HT1080 (cell line): ENCODE measurements at regions not wholly inside any gene's neighbourhood (a gene's known extent, or its start where the extent isn't known, plus 50 kb on each side); places are given as distances from the start of the nearest gene placed in this dataset.
"Not testable (repeated sequence)": the region's sequence is repeated elsewhere in the genome, so short reads cannot be mapped to it uniquely, and the experiment has no call there.

ENCODE experiments used
- DNase-seq: peaks from one replicate; pipeline ENCODE4 v3.0.0-alpha.2; 2015; ENCODE audit warnings: low read depth

DNA sequence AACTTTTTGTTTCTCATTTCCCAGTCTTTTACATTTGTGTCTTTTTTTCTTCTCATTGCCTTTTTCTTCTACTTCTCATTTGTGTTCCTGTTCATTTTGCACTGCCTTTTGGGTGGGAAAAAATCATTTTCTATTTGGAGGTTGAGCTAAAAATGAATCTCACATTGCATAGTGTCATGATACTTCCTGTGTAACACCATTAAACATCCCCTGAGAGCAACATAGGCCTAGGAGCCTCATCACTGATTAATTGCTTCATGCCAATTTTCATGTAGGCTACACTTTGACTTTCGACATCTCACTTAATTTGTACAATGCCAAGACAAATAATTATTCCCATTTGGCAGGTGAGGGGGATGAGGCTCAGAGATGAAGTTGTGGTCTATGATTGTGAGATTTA lies 279.2 kb downstream of the EDEM1 start:
- no peak for DNase-seq

DNA sequence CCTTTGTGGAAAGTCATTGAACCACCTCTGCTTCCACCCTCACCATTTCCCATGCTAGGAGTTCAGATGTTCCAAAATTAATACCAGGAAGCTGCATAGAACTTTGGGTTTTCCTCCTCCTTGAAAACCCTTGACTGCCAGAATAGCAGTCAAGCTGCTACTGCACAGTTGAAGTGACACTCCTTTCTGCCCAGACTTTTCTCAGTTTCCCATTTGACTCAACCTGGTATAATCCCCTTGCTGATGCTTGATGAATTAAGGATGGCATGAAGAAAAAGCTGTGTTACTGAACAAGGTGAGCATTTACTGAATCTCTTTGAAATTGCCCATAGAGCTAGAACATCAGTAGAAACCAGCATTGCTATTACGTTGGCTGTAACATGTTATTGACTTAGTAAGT lies 286.0 kb downstream of the EDEM1 start:
- no peak for DNase-seq

DNA sequence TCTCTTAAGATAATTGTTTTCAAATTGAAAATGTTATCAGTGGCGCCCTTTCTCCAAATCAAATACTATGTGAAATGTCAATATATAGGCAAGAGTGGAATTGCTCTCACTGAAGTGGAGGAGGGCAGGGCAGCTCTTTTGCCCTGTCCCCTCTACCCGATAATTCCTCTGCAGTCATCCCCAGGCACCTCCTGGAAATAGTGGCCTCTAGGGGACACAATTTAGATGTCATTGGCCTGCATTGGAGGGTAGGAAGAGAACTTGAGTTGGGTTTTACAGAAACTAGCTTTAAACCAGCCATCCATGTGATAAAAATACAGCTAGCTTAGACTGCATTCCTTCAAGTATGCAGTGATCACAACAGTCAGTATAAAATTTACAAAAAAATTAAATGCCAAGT lies 288.9 kb downstream of the EDEM1 start:
- DNase-seq, result no peak

DNA sequence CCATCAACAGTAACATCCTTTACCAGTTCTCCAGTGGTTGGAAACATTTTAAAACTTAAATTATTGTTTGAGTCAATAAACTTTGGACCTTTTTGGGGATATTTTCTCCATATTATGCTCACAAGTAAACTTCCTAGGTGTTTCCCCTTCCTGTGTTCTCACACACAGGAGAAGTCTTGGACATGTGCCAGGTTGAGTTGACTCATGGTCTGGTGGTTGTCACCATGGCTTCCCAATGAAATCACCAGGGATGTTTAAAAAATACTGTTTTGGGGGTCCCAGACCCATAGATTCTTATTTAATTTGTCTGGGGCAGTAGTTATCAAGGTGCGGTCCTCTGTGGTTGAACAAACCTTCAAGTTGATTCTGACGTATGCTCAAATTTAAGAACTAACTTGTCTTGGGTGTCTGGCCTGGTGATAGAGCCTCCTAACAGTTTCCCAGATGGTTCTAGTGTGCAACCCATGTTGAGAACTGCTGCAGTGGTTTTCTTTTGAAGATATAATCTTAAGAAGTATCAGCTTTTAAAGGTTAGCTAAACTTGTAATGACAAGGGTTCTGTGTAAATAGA lies 291.8 kb downstream of the EDEM1 start:
- DNase-seq, result peak; percentile 54

DNA sequence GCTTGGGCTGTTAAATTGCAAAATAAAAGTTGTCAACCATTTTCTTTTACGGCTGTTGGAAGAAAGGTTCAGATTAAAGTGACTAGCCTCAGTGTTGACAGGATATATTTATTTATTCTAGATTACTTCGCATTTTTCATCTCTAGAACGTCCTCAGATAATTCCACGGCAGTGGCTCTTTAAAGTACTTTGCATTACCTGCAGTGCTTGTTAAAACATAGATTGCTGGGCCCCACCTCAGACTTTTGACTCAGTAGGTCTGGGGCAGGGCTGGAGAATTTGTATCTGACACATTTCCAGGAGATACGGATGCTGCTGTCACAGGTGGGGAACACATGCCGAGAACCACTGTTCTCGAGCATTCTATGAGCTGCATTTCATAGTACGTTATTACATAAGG lies 292.7 kb downstream of the EDEM1 start:
- DNase-seq, result no peak

DNA sequence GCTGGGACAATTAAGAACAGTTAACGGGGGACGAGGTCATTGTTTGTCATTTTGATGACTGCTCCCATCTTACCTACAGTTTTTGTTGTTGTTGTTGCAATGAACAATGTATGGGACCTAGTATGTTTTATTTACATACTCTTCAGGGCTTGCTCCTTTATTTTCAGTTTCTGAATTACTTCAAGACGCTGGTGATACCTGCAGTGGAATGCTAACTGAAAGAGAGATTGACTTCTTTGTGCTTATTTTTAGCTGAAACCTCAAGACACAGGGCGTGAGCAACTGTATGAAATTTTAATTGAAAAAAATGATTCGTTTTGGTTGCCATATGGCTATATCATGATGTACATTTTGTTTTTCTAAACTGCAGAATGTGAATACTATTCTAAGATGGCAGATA lies 297.9 kb downstream of the EDEM1 start:
- DNase-seq, result no peak

DNA sequence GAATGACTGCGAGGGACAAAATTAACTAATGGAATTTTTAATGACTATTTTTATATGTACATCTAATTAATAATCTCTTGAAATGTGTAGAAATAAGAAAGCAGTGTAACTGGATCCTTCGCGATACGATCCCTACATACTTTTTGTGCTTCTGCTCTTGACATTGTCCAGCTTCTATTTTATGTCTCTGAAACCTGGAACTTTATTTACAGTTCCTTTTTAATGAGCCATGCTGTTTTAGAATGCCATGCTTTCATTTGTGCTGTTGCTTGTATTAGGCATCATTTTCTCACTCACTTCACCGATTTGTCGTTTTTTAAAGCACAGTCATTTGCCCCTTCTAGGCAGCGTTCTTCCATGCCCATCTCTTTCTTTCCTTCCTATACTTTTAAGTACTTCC lies 301.3 kb downstream of the EDEM1 start:
- no peak for DNase-seq

DNA sequence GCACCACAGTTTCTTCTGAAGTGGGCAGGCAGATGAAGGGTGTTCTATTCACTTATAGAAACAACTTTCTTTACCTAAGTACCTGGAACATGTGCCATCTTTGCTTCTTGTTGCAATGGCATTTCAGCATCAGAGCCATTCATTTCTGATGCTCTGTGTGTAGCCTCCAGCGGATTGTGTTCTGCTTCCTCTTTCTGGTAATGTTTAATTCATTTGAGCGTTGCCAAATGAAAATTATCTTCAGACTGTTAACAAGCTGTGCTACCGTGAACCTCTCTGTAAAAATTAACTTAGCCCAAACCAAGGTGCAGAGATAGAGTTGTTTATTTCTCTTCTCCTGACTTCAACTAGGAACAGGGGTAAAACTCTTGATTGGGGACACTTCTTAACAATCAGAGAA lies 302.0 kb downstream of the EDEM1 start:
- no peak for DNase-seq

DNA sequence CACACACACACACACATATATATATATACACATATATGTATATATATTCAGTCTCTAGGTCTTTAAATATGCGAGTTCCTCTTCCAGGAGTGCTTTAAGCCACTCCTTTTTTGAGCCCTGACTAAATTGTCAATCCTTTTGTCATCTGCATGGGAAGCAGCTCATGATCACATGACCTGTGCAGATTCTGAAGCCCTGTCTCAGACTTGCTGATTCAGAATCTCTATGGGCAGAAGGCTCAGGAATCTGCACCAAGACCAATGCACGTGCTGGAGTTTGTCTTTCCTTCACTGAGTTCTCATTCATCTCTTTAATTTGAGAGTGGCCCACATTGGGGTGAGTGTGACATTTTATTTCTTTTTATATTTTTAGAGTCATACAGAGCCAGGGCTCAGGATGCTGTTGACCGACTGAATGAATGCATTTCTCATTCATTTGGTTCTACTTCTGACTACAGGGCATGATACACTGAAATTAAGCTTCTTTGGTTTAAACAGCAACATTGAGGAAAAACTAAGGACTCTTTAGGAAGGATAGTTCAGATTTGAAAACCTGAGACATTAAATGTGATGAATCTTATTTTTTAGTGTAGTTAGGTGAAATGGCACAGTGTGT lies 307.5 kb downstream of the EDEM1 start:
- no peak for DNase-seq

DNA sequence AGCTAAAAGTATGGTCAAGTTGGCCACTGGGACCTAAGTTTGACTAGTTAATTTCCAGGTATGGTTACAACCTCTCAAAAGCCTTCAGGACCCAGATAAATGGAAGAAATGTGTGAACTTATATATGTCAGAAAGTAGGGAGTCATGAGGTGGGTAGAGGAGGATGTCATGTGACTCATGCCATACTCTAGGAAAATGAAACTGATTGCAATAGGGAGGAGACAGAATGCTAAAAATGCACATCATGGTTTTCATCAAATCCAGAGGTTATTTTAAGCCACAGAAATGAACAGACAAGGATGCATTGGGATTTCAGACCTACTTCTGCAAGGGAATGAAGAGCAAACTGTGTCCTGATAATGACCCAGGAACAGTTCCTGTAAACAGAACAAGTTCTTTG lies 310.0 kb downstream of the EDEM1 start:
- DNase-seq, result no peak

DNA sequence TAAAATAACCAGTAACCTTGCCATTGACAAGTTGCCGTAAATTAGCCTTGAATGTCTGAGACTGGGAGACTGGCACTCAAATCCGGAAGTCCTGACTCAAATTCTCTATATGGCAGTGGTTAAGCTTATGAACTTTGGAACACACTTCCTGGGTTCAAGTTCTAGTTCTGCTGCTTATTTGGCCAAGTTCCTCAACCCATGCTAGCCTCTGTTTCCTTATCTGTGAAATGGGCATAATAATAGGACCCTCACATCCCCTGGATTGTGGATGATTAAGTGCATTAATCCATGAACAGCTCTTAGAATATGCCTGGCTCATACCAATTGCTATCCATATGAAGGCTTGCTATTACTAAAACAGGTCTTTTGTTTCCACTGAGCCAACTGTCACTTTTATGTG lies 311.5 kb downstream of the EDEM1 start:
- no peak for DNase-seq

DNA sequence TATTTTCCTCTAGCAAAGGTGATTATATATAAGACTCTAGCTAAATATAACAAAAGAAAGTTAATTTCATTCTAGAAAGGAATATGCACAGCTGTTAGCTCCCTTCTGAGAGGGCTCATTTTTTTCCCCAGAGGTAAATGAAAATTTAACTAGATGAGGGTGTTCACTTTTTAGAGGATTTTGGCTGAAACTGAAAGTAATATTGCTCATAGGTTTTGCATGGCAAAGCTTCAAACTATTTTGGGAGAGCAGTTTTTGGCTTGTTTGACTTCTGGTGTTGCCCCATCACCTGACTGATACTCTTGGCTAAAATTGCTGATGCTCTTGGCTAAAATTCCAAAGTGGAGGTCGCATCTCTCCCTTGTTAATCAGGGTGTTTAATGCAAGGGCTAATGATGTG lies 311.9 kb downstream of the EDEM1 start:
- no peak for DNase-seq

DNA sequence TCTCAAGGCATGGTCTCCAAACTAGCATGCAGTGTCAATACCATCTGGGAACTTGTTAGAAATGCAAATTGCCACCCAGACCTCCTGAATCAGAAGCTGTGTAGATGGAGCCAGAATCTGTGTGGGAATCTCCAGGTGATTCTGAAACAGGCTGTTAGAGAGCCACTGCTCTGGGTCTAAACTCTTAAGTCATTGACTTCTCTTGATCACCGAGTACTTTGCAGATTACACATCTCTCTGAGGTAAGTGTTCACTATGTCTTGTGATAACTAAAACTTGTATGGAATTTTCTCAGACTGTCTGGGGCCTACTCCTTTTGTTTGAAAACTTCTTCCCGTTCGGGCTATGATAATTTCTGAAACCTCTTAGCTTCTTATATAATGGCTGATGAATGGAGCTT lies 315.6 kb downstream of the EDEM1 start:
- DNase-seq, result no peak

DNA sequence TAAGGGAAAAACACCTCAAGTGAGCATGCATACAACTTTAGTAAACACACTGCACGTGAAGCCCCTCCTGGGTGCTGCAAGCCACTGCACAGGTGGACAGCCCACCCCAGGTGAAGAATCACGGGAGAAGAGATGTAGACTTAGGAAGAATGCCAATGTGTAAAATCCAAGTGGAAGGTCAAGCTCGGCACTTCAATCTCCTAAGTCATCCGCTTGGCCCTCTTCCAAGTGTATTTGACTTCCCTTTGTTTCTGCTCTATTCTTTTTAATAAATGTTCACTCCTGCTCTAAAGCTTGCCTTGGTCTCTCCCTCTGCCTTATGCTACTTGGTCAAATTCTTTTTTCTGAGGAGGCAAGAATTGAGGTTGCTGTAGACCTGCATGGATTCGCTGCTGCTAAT lies 316.6 kb downstream of the EDEM1 start:
- DNase-seq, result no peak

DNA sequence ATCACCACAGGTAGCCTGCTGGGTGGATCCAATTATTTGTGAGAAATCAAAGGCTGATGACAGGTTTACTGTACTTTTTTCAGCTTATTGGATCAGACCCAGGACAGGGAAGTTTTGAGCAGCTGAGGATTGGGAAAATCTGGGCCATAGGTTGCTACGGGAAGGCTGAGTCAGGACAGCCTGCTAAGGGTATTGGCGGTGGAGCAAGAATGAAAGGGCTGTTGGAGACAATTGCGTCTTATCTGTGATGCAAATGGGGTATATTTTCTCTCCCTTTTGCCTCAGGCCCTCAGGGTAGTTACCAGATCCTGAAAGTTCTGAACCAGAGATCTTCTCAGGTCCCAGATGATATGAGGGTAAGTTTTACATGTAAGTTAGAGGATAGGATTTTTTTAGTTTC lies 317.7 kb downstream of the EDEM1 start:
- DNase-seq, result no peak

DNA sequence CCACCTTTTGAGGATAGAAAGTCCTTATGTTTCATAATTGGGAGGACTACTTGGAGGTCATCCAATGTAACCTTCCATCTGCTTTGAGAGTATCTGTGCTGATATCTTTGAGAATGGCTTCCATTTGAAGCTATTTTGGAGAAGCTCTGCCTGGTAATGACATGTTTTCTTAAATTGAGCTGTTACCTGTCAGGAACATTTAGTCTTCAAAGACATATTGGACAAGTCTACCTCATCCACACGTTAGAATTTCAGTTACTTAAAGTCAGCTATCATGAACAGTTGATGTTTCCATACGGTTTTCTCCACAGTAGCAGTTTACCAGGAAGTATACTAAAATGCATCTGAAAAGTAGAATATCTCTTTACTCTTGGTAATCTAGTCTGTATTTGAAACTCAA lies 318.5 kb downstream of the EDEM1 start:
- DNase-seq, result no peak

DNA sequence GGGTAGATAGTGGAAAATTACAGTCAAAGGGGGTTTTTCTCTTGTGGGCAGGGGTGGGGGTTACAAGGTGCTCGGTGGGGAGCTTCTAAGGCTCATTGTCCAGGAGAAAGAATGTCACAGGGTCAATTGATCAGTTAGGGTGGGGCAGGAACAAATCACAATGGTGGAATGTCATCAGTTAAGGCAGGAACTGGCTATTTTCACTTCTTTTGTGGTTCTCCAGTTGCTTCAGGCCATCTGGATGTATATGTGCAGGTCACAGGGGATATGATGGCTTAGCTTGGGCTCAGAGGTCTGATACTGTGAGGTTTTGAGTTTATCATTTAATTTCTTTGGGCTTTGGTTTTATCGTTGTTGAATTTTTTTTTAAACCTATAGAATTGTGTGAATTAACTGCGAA lies 321.4 kb downstream of the EDEM1 start:
- not testable (repeated sequence) for DNase-seq

DNA sequence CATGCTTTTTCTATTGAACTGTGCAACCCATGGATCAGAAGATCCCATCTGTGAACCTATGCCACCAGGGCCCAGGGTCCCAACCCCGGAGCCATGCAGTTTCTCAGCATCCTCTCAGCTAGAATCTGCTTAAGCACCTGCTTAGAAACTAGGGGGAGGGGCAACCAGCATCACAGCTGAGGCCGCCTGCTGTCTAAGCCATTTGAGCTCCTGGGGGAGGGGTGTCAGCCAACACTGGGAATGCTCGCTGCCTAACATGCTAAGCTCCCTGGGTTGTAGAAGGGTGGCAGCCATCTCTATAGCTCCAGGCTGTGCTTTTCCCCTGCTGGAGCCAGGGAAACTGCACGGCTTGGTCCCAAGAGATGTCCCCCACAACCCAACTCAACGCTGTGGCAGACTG lies 322.8 kb downstream of the EDEM1 start:
- DNase-seq, result no peak

DNA sequence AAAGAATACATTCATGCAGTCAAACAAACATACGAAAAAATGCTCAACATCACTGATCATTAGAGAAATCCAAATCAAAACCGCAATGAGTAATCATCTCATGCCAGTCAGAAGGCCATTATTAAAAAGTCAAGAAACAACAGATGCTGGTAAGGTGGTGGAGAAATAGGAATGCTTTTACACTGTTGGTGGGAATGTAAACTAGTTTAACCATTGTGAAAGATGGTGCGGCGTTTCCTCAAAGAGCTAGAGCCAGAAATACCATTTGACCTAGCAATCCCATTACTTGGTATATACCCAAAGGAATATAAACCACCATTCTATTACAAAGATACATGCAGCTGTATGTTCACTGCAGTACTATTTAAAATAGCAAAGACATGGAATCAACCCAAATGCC lies 330.4 kb downstream of the EDEM1 start:
- DNase-seq, result no peak

DNA sequence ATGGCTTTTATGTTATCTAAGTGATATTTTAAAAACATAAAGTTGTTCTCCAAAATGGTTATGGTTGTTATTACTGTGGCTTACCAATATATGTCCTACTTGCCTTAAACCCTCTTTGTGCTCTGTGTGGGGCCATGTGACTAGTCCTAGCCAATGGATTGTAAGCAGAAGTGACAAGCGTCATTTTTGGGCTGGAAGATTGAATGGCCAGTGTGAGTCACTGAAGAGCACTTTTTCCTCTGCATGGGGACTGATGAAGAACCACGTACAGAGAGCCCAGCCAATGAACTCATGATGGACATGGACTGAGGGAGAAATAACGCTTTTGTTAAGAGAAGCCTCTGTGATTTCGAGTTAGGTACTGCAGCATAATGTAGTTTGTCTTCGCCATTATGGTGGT lies 332.7 kb downstream of the EDEM1 start:
- peak; percentile 43 for DNase-seq

DNA sequence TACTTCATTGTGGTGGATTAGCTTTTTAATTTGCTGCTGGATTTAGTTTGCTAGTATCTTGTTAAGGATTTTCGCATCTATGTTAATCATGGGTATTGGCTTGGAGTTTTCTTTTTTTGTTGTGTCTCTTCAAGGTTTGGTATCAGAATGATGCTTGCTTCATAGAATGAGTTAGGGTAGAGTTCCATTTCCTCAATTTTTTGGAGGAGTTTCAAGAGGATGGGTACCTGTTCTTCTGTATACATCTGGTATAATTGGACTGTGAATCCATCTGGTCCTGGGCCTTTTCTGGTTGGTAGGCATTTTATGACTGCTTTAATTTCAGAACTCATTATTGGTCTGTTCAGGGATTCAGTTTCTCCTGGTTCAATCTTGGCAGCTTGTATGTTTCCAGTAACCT lies 335.6 kb downstream of the EDEM1 start:
- DNase-seq, result no peak

DNA sequence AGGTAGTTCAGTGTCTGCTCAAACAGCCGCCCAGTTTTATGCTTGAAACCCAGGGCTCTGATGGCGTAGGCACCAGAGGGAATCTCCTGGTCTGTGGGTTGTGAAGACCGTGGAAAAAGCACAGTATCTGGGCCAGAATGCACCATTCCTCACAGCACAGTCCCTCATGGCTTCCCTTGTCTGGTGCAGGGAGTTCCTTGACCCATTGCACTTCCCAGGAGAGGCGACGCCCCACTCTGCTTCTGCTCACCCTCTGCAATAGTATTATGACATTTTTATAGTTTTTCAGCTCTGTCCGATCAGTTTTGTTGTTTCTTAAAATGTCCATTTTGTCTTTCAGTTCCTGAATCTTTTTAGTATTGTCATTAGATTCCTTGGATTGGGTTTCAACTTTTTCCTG lies 343.5 kb downstream of the EDEM1 start:
- no peak for DNase-seq

DNA sequence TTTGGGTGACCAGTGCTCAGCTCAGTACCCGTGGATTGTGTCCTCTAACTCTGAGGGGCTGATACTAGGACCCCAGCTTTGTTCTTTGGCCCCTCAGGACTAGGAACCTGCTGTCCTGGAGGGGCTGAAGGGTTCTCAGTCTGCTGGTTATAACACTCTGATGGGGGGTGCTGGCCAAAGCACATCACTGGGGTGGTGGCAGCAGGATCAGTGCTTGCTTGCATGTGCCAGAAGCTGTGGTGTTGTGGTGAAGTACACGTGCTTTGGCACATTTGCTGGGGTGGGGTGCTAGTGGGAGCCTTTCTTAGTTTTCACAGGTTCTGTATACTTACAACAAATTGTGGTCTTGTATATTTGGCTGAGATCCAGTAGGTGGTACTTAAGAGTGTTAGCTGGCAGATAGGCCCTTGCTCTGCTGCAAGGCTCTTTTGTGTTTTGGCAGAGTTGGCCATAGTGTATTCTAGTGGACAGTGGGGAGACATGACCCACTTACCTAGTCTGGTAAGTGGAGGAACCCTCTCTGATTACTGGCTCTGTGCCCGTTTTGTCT lies 344.3 kb downstream of the EDEM1 start:
- no peak for DNase-seq

DNA sequence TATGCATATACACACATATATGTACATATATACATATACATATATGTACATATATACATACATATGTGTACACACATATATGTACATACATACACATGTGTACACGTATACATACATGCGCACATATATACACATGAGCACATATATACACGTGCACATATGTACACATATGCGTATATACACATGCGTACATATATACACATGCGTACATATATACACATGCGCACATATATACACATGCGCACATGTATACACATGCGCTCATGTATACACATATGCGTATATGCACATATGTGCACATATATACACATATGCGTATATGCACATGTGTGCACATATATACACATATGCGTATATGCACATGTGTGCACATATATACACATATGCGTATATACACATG lies 353.0 kb downstream of the EDEM1 start:
- no peak for DNase-seq
